ENCODE measurements at regions not wholly inside any gene's neighbourhood (a gene's known extent, or its start where the extent isn't known, plus 50 kb on each side); places are given as distances from the start of the nearest gene placed in this dataset.
"Not testable (repeated sequence)": the region's sequence is repeated elsewhere in the genome, so short reads cannot be mapped to it uniquely, and the experiment has no call there.

- not testable (repeated sequence) for H2AFZ ChIP-seq (ENCODE audit: low read depth, low read length); H3K4me3 ChIP-seq (ENCODE audit: low read depth in 1 of 2, low read length in 2 of 2); H3K9ac ChIP-seq (ENCODE audit: low read depth, low read length); H3K79me2 ChIP-seq (ENCODE audit: insufficient read depth, low read length); H3K27ac ChIP-seq (ENCODE audit: low read length); H3K4me1 ChIP-seq (ENCODE audit: insufficient read depth, low read length); H3K4me2 ChIP-seq (ENCODE audit: insufficient read depth, low read length); ATAC-seq (ENCODE audit: insufficient read depth, low read depth); H3K27me3 ChIP-seq (ENCODE audit: insufficient read depth, low read length, poor library complexity); H3K9me3 ChIP-seq (ENCODE audit: insufficient read depth, low read length, severe bottlenecking); DNase-seq; H4K20me1 ChIP-seq (ENCODE audit: insufficient read depth, low read length); H3K36me3 ChIP-seq (ENCODE audit: insufficient read depth, low read length)
Observed at GRCh38 chrX:71822314-71822713, 59.2 kb downstream of the CXorf49B start.

DNA sequence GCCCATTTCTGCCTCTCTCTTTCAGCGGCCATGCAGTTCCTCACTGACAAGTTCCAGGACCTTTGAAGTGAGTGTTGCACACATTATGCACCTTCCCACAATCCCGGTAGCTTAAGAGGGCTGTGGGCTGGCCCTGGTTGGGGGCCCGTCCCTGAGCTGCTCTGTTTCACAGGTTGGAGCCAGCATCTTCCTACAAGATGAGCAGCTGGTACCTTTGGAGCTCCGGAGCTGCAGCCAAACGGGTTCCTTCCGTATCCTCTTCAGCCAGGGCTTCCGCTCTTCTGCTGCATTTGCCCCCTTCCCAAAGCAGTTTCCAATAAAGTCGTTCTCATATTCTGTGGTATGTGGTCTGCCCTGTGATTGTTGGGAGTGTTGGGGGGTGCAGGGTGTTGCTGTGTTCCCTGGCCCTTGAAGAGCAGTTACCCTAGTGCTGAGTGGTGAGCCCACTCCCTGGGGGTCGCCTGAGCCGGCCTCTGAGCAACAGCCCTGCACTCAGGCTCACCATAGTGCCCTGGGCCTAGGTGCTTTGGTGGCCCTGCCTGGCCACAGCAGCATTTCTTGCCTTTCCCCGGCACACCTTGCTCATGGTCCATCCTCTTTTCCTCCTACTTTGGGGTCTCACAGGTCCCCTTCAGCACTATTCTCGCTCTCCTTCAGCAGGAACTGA is 60.4 kb downstream of the CXorf49B start:
- Histone ChIP-seq H3K36me3 (ENCODE audit: insufficient read depth, low read length) (no peaks in the 10 kb centered on the region), H3K27me3 (ENCODE audit: insufficient read depth, low read length, poor library complexity) (no peaks in the 10 kb centered on the region), H2AFZ (ENCODE audit: low read depth, low read length) (no peak overlapping the region), H3K27ac (ENCODE audit: low read length) (no peak overlapping the region), H3K4me1 (ENCODE audit: insufficient read depth, low read length) (no peaks in the 10 kb centered on the region), H3K79me2 (ENCODE audit: insufficient read depth, low read length) (no peaks in the 10 kb centered on the region), H3K4me3 (ENCODE audit: low read depth in 1 of 2, low read length in 2 of 2) (no peak overlapping the region), H3K9me3 (ENCODE audit: insufficient read depth, low read length, severe bottlenecking) (no peaks in the 10 kb centered on the region), H3K9ac (ENCODE audit: low read depth, low read length) (no peak overlapping the region), H4K20me1 (ENCODE audit: insufficient read depth, low read length) (no peaks in the 10 kb centered on the region), H3K4me2 (ENCODE audit: insufficient read depth, low read length) (no peak overlapping the region)
- ATAC-seq (ENCODE audit: insufficient read depth, low read depth) (no peak), DNase-seq (no peak)
- TF ChIP-seq, protein P1, sequence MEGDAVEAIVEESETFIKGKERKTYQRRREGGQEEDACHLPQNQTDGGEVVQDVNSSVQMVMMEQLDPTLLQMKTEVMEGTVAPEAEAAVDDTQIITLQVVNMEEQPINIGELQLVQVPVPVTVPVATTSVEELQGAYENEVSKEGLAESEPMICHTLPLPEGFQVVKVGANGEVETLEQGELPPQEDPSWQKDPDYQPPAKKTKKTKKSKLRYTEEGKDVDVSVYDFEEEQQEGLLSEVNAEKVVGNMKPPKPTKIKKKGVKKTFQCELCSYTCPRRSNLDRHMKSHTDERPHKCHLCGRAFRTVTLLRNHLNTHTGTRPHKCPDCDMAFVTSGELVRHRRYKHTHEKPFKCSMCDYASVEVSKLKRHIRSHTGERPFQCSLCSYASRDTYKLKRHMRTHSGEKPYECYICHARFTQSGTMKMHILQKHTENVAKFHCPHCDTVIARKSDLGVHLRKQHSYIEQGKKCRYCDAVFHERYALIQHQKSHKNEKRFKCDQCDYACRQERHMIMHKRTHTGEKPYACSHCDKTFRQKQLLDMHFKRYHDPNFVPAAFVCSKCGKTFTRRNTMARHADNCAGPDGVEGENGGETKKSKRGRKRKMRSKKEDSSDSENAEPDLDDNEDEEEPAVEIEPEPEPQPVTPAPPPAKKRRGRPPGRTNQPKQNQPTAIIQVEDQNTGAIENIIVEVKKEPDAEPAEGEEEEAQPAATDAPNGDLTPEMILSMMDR (IDR thresholded peaks at IDR 0.05; ENCODE audit: borderline replicate concordance, extremely low read depth, low read length, poor library complexity, severe bottlenecking): no peak
- no peak for TF ChIP-seq EZH2 (IDR thresholded peaks at IDR 0.05; ENCODE audit: borderline replicate concordance, low read depth, low read length, severe bottlenecking)

GRCh38 chrX:71828086-71828485 is 64.9 kb downstream of the CXorf49B start:
- TF ChIP-seq, protein P1 (IDR thresholded peaks at IDR 0.05; ENCODE audit: borderline replicate concordance, extremely low read depth, low read length, poor library complexity, severe bottlenecking): no peak
- TF ChIP-seq EZH2 (IDR thresholded peaks at IDR 0.05; ENCODE audit: borderline replicate concordance, low read depth, low read length, severe bottlenecking): no peak
- no peaks in the 10 kb centered on the region for H4K20me1 ChIP-seq (ENCODE audit: insufficient read depth, low read length)
- H2AFZ ChIP-seq (ENCODE audit: low read depth, low read length): no peak overlapping the region
- H3K9ac ChIP-seq (ENCODE audit: low read depth, low read length): no peak overlapping the region
- ATAC-seq (ENCODE audit: insufficient read depth, low read depth): no peak
- H3K27ac ChIP-seq (ENCODE audit: low read length): no peak overlapping the region
- H3K27me3 ChIP-seq (ENCODE audit: insufficient read depth, low read length, poor library complexity): no peaks in the 10 kb centered on the region
- no peak for DNase-seq
- no peak overlapping the region for H3K4me3 ChIP-seq (ENCODE audit: low read depth in 1 of 2, low read length in 2 of 2)
- H3K79me2 ChIP-seq (ENCODE audit: insufficient read depth, low read length): no peaks in the 10 kb centered on the region
- H3K36me3 ChIP-seq (ENCODE audit: insufficient read depth, low read length): no peaks in the 10 kb centered on the region
- no peaks in the 10 kb centered on the region for H3K9me3 ChIP-seq (ENCODE audit: insufficient read depth, low read length, severe bottlenecking)
- no peak overlapping the region for H3K4me2 ChIP-seq (ENCODE audit: insufficient read depth, low read length)
- no peaks in the 10 kb centered on the region for H3K4me1 ChIP-seq (ENCODE audit: insufficient read depth, low read length)

- not testable (repeated sequence) for H3K27me3 ChIP-seq (ENCODE audit: insufficient read depth, low read length, poor library complexity); H3K4me1 ChIP-seq (ENCODE audit: insufficient read depth, low read length); H3K9me3 ChIP-seq (ENCODE audit: insufficient read depth, low read length, severe bottlenecking); H4K20me1 ChIP-seq (ENCODE audit: insufficient read depth, low read length); H2AFZ ChIP-seq (ENCODE audit: low read depth, low read length); H3K4me2 ChIP-seq (ENCODE audit: insufficient read depth, low read length); H3K27ac ChIP-seq (ENCODE audit: low read length); ATAC-seq (ENCODE audit: insufficient read depth, low read depth); H3K9ac ChIP-seq (ENCODE audit: low read depth, low read length); H3K79me2 ChIP-seq (ENCODE audit: insufficient read depth, low read length); H3K36me3 ChIP-seq (ENCODE audit: insufficient read depth, low read length); DNase-seq; H3K4me3 ChIP-seq (ENCODE audit: low read depth in 1 of 2, low read length in 2 of 2)
Observed at GRCh38 chrX:71838092-71838491, 72.6 kb upstream of the NHSL2 start.

All from DND-41 (cell line).